GM21717 (cell line): ENCODE measurements at regions not wholly inside any gene's neighbourhood (a gene's known extent, or its start where the extent isn't known, plus 50 kb on each side); places are given as distances from the start of the nearest gene placed in this dataset.
"Not testable (repeated sequence)": the region's sequence is repeated elsewhere in the genome, so short reads cannot be mapped to it uniquely, and the experiment has no call there.

Source experiments
- ATAC-seq: cut with Tn5 transposase; IDR thresholded peaks from one replicate; pipeline ENCODE4 v1.9.1; 2021; ENCODE audit warnings: mild to moderate bottlenecking, moderate library complexity; ENCODE audit not compliant: unreplicated experiment

- no peak for ATAC-seq
These were observed 104.7 kb upstream of the TBC1D5 start for GRCh38 chr3:17847156-17847555.

- ATAC-seq = no peak
These were observed 104.0 kb upstream of the TBC1D5 start for GRCh38 chr3:17846466-17846865.

- no peak for ATAC-seq
These were observed 102.8 kb upstream of the TBC1D5 start for GRCh38 chr3:17845026-17845812.

- ATAC-seq = no peak
These were observed 101.8 kb upstream of the TBC1D5 start for GRCh38 chr3:17844236-17844635.

DNA sequence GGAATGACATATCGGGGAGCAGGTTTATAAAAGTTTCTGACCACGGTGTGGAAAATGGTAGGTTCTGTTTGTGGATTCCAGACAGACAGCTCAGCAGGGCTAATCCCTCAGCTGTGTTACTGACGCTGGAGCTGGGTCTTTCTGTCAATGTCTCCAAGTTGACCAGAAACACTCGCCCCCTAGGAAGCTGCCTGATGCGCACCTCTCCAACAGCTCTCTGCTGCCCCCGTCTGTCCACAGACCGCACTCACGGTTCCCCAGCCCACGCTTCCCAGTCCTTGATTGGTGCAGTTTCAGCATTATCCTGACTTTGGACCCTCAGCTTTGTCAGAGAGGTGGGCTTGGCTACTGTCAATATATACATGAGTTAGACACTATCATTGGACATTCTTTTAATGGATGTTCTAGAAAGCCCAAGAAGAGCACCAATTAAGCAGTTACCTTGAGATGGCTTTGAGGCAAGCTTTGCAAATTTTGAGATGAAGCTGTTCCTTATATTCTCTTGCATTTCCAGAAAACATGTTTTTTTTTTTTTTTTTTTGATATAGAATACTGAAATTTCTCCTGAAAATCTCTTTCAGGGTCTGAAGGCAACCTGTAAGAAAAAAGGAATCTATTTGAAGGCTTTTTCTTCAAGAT is 98.9 kb upstream of the TBC1D5 start:
- ATAC-seq = peak; percentile 95

GRCh38 chr3:17840651-17841050 is 98.2 kb upstream of the TBC1D5 start:
- ATAC-seq = no peak

- no peak for ATAC-seq
These were observed 97.7 kb upstream of the TBC1D5 start for GRCh38 chr3:17840126-17840525.

GRCh38 chr3:17836919-17837318 is 94.5 kb upstream of the TBC1D5 start:
- ATAC-seq = no peak

DNA sequence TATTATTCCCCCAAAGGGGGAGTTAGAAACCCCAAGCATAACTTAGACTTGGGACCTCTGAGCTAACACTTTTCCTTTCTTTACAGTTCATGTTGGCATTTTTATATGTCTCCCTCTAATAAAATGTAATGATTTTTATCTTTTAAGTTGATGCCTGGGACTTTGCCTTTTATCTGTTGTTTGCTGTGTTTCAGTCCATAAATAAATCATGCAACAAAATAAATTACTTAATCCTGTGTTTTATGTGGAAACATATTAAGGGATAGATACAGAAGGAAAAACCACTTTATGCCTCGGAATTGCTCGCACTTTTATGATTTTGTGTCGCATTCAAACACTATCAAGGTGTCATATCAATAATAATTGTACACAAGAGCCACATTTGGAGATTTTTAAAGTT is 93.7 kb upstream of the TBC1D5 start:
- ATAC-seq = no peak

DNA sequence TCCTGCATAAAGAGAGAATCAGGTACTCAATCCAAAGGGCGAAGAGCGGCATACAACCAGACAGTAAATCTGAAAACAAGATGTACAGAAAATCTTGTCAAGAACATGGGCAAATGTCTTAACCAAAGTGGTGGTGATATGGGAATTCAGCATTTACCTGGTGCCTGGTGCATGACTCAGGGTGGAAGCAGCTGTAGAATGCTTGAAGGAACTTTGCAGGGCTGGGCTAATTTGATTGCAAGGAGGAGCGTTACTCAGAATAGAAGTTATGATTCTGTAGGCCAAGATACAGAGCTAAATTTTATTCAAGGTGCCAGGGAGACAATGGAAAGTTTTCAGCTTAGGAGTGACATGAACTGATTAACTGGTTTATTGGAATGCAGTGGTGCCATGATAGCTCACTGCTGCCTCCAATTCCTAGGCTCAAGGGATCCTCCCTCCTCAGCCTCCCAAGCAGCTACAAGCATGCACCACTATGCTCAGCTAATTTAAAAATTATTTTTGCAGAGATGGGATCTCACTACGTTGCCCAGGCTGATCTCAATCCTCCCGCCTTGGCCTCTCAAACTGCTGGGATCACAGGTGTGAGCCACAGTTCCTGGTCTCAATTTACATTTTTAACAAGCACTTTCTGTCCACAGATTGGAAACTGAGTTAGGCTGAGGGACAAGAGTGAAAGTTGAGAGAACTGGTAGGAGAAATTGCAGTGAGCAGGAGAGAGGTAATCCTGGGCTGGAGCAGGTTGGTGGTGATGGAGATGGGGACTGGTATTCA is 91.5 kb upstream of the TBC1D5 start:
- no peak for ATAC-seq

GRCh38 chr3:17832016-17832415 is 89.6 kb upstream of the TBC1D5 start:
- ATAC-seq = no peak

- no peak for ATAC-seq
These were observed 88.9 kb upstream of the TBC1D5 start for GRCh38 chr3:17831366-17831765.

GRCh38 chr3:17830788-17831187 is 88.4 kb upstream of the TBC1D5 start:
- ATAC-seq = no peak

DNA sequence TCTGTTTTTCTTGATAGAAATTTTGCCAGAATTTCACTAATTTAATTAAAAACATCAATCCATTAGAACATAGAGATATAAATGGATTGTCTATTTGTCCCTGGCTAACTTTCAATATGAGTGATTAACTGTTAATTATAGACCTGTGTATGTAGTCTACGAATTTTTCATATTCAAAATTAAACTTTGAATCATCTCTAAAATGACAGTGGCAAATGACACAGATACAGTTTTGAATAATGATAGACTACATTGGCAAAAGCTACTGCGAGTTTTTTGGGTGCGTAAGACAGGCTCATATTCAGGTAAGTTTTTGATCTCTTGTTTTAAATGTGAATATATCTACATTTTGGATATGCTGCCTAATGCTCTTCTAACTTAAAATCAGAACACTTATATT is 86.0 kb upstream of the TBC1D5 start:
- no peak for ATAC-seq

- ATAC-seq = no peak
These were observed 82.9 kb upstream of the TBC1D5 start for GRCh38 chr3:17825298-17825697.

DNA sequence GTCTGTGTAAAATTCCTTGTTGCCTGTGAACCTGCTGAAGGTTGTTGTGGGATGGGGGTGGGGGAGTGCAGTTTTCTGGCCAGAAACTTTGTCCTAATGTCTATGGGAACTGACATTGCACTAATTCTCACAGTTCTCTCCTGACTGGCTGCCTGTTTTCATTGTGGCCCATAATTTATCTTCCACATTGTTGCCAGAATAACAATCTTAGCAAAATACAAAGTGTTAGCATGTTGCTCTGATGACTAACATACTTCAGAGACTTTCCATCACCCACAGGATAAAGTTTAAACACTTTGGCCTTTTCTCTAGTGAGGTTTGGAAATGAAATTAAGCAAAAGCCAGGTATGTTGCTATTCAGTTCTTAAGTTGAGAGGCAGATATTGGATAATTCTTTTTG is 81.4 kb upstream of the TBC1D5 start:
- ATAC-seq = no peak

DNA sequence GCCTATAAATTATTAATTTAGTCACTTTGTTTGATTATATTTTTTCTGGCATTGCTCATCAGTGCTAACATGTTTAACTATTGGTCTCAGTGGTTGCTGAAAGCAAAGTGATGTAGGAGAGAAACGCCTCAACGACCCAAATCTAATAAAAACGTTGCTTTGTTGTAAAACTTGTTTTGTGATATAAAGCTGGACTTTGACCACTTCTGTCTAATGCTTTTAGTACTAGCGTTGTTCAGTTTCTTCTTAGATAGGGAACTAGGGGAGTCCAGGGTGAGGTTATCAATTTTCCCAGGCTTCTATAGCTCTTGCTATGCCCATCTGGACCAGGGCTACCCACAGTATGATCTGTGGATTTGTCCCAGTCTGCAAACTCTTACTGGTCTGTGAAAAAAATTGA is 80.6 kb upstream of the TBC1D5 start:
- no peak for ATAC-seq

DNA sequence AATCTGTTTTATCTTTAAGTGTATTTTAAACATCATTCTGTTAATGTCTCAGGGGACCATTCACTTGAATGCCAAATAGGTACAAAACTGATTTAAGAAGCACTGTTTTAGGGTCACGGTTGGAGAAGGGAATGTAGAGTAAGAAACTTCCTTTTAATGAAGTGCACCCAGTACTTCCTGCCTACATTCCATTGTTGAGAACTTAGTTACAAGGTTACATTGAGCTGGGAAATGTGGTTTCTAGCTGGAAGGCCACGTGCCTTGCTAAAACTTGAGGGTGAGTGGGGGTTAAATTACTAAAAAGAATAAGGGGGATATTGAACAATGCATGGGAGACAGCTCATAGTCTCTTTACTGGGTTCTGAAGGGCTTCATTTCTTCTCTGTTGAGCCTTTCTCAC is 78.3 kb upstream of the TBC1D5 start:
- no peak for ATAC-seq

DNA sequence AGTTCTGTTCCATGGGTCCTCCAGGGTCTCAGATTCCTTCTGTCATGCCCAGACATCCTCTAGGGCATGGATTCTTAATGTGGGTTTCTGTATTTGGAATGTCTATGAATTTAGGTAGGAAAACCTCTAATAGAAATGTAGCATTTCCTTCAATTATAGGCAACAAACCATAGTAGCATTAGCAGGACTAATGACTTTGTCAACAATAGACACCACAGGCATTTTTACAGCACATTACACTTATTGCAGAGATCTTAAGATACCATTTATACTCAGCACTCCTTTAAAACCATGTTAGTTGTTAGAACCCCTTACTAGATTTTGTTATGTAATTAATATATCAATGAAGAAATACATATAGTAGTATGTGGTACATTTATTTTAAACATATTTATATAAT is 77.8 kb upstream of the TBC1D5 start:
- no peak for ATAC-seq

DNA sequence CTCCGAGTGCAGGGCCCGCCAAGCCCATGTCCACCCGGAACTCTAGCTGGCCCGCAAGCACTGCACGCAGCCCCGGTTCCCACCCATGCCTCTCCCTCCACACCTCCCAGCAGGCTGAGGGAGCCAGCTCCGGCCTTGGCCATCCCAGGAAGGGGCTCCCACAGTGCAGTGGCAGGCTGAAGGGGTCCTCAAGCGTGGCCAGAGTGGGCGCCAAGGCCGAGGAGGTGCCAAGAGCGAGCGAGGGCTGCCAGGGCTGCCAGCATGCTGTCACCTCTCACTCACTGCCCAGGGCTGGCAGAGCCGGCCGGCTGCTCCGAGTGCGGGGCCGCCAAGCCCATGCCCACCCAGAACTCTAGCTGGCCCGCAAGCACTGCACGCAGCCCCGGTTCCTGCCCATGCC is 75.5 kb upstream of the TBC1D5 start:
- not testable (repeated sequence) for ATAC-seq

GRCh38 chr3:17817545-17817944 is 75.1 kb upstream of the TBC1D5 start:
- no peak for ATAC-seq

DNA sequence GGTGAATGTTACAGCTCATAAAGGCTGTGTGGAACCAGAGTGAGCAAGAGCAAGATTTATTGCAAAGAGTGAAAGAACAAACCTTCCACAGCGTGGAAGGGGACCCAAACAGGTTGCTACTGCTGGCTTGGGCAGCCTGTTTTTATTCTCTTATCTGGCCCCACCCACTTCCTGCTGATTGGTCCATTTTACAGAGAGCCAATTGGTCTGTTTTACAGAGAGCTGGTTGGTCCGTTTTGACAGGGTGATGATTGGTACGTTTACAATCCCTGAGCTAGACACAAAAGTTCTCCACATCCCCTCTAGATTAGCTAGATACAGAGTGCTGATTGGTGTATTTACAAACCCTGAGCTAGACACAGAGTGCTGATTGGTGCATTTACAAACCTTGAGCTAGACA is 74.4 kb upstream of the TBC1D5 start:
- not testable (repeated sequence) for ATAC-seq
